ENCODE measurements at regions not wholly inside any gene's neighbourhood (a gene's known extent, or its start where the extent isn't known, plus 50 kb on each side); places are given as distances from the start of the nearest gene placed in this dataset.
A peak's percentile ranks its signal among the peaks of the same experiment; 100 is the strongest.

- intact Hi-C loops (cut with DNase I) = no loop called here
- Histone ChIP-seq H3K9me3 (no peaks in the 10 kb centered on the region), H3K4me1 (peaks cover 0 to 4% (median 0%) of the 10 kb centered on the region in 9 donors), H3K36me3 (no peaks in the 10 kb centered on the region), H3K27me3 (no peaks in the 10 kb centered on the region), H3K27ac (no peak overlapping the region), H3K4me3 (no peak overlapping the region)
- DNase-seq (no peak), ATAC-seq (no peak)
- no peak for TF ChIP-seq CTCF (IDR thresholded peaks at IDR 0.05)
- WGBS, 2 donors = 84 to 87% methylated on average over 4 of the region's 4 CpGs
Measured at GRCh38 chr13:40287428-40287827, 379.0 kb downstream of the FOXO1 start.

- ATAC-seq (peak in 4 of 8 donors; percentile 32 to 53 (median 38)), DNase-seq (no peak)
- Histone ChIP-seq H3K27ac (peak overlapping the region in 1 of 10 donors; percentile 19), H3K9me3 (no peaks in the 10 kb centered on the region), H3K36me3 (no peaks in the 10 kb centered on the region), H3K27me3 (no peaks in the 10 kb centered on the region), H3K4me3 (no peak overlapping the region), H3K4me1 (peaks cover 0 to 7% (median 0%) of the 10 kb centered on the region in 9 donors)
- TF ChIP-seq CTCF (IDR thresholded peaks at IDR 0.05) = no peak
- 55 to 68% methylated on average over 4 of the region's 4 CpGs for WGBS, 2 donors
- intact Hi-C loops (cut with DNase I) = no loop called here
Measured at GRCh38 chr13:40288259-40288658, 378.2 kb downstream of the FOXO1 start.

GRCh38 chr13:40290758-40291157 lies 375.7 kb downstream of the FOXO1 start:
- H3K9me3 ChIP-seq = peaks cover 0 to 7% (median 1%) of the 10 kb centered on the region in 11 donors

GRCh38 chr13:40292108-40292507 lies 374.3 kb downstream of the FOXO1 start:
- Histone ChIP-seq H3K4me3 (no peak overlapping the region), H3K9me3 (peaks cover 0 to 21% (median 10%) of the 10 kb centered on the region in 11 donors), H3K36me3 (no peaks in the 10 kb centered on the region), H3K4me1 (peaks cover 0 to 7% (median 0%) of the 10 kb centered on the region in 9 donors), H3K27me3 (no peaks in the 10 kb centered on the region), H3K27ac (no peak overlapping the region)
- 64 to 74% methylated on average over 5 of the region's 5 CpGs for WGBS, 2 donors
- DNase-seq (peak; percentile 27 to 58), ATAC-seq (peak; percentile 70 to 95 (median 89))
- intact Hi-C loops (cut with DNase I) = no loop called here
- no peak for TF ChIP-seq CTCF (IDR thresholded peaks at IDR 0.05)

More at GRCh38 chr13:40290758-40291157, 375.7 kb downstream of the FOXO1 start:
- Histone ChIP-seq H3K27me3 (no peaks in the 10 kb centered on the region), H3K36me3 (no peaks in the 10 kb centered on the region), H3K27ac (no peak overlapping the region), H3K4me1 (peaks cover 0 to 7% (median 0%) of the 10 kb centered on the region in 9 donors), H3K4me3 (no peak overlapping the region)
- TF ChIP-seq CTCF (IDR thresholded peaks at IDR 0.05) = no peak
- DNase-seq = no peak
- 54 to 64% methylated on average over 1 of the region's 1 CpG for WGBS, 2 donors
- no peak for ATAC-seq
- intact Hi-C loops (cut with DNase I) = no loop called here

All from heart right ventricle (tissue), 16 donors.